Keratinocyte (primary cell): ENCODE measurements at regions not wholly inside any gene's neighbourhood (a gene's known extent, or its start where the extent isn't known, plus 50 kb on each side); places are given as distances from the start of the nearest gene placed in this dataset.

ENCODE experiments used
- DNase-seq: peaks from one replicate; pipeline ENCODE4 v3.0.0-alpha.2; 2011; ENCODE audit warnings: low read depth, missing footprints, low spot score
- FAIRE-seq: peaks from 2 replicates; lab custom pipeline; 2011; peaks lifted over from hg19 to GRCh38; lab: Jason Lieb, UNC
- H2AFZ ChIP-seq: 2 replicates; pipeline ENCODE4 v1.6.0; 2012; ENCODE audit warnings: low read length, control low read depth, inconsistent platforms; ENCODE audit not compliant: control insufficient read depth
- H3K27ac ChIP-seq: 2 replicates; pipeline ENCODE4 v1.5.1; 2011; ENCODE audit warnings: low read length; ENCODE audit not compliant: control insufficient read depth, insufficient read depth
- H3K27me3 ChIP-seq: 3 replicates; pipeline ENCODE4 v1.6.0; 2011; ENCODE audit warnings: low read length; ENCODE audit not compliant: control insufficient read depth, insufficient read depth; ENCODE audit errors: extremely low read depth
- H3K36me3 ChIP-seq, 2 experiments: 2 replicates in 1 of 2; 3 replicates in 1 of 2; pipeline ENCODE4 v1.5.1; 2011; ENCODE audit warnings: low read length in 2 of 2, mild to moderate bottlenecking in 1 of 2; ENCODE audit not compliant: control insufficient read depth in 2 of 2, insufficient read depth in 2 of 2; ENCODE audit errors: extremely low read depth in 1 of 2
- H3K4me1 ChIP-seq: 3 replicates; pipeline ENCODE4 v1.5.1; 2011; ENCODE audit warnings: low read length; ENCODE audit not compliant: control insufficient read depth, insufficient read depth; ENCODE audit errors: extremely low read depth
- H3K4me2 ChIP-seq: 3 replicates; pipeline ENCODE4 v1.6.0; 2011; ENCODE audit warnings: low read depth, low read length; ENCODE audit not compliant: control insufficient read depth, insufficient read depth; ENCODE audit errors: extremely low read depth
- H3K4me3 ChIP-seq, 3 experiments: fragments of 200-600 bp in 1 of 3; sonication (generic) in 1 of 3; 2 replicates in 2 of 3; 3 replicates in 1 of 3; pipeline ENCODE4 v1.5.1; 2011 to 2016; ENCODE audit warnings: low read length in 3 of 3, mild to moderate bottlenecking in 3 of 3, control low read depth in 2 of 3, inconsistent platforms in 1 of 3, low read depth in 1 of 3, mixed read lengths in 1 of 3, mixed run types in 1 of 3, moderate library complexity in 1 of 3; ENCODE audit not compliant: control insufficient read depth in 2 of 3, insufficient read depth in 2 of 3; ENCODE audit errors: extremely low read depth in 1 of 3
- H3K79me2 ChIP-seq: 2 replicates; pipeline ENCODE4 v1.6.0; 2012; ENCODE audit warnings: low read length; ENCODE audit not compliant: control insufficient read depth, insufficient read depth
- H3K9ac ChIP-seq: 3 replicates; pipeline ENCODE4 v1.6.0; 2011; ENCODE audit warnings: low read length; ENCODE audit not compliant: control insufficient read depth, insufficient read depth; ENCODE audit errors: extremely low read depth
- H3K9me1 ChIP-seq: 3 replicates; pipeline ENCODE4 v1.6.0; 2011; ENCODE audit warnings: low read length; ENCODE audit not compliant: control insufficient read depth, insufficient read depth; ENCODE audit errors: extremely low read depth
- H3K9me3 ChIP-seq: 2 replicates; pipeline ENCODE4 v1.5.1; 2012; ENCODE audit warnings: low read depth, low read length; ENCODE audit not compliant: control insufficient read depth
- H4K20me1 ChIP-seq: 3 replicates; pipeline ENCODE4 v1.6.0; 2011; ENCODE audit warnings: low read length; ENCODE audit not compliant: control insufficient read depth, insufficient read depth; ENCODE audit errors: extremely low read depth
- EZH2 ChIP-seq: IDR thresholded peaks from one replicate; pipeline ENCODE4 v1.6.1; 2012; ENCODE audit warnings: inconsistent platforms, mild to moderate bottlenecking, low read length, moderate library complexity
- dilution Hi-C: fragments of 300-500 bp; cut with MboI; formaldehyde crosslinking; loops from one replicate; pipeline ENCODE4 v1.7.0; 2020; ENCODE audit warnings: low sequenced_read_pairs; ENCODE audit not compliant: extremely low pct_ligation_motif_present
- TF ChIP-seq, protein P1 (sequence below), 3 experiments: IDR thresholded peaks in 1 of 3; conservative IDR thresholded peaks in 1 of 3; optimal IDR thresholded peaks in 1 of 3; 2 replicates in 2 of 3; 3 replicates in 1 of 3; pipeline versions ENCODE3 to v1.5.1; 2011; ENCODE audit warnings: low read length in 3 of 3, mild to moderate bottlenecking in 3 of 3, moderate library complexity in 2 of 3, control low read depth in 1 of 3, inconsistent platforms in 1 of 3; ENCODE audit not compliant: insufficient read depth in 2 of 3; ENCODE audit errors: extremely low read depth in 1 of 3

DNA sequence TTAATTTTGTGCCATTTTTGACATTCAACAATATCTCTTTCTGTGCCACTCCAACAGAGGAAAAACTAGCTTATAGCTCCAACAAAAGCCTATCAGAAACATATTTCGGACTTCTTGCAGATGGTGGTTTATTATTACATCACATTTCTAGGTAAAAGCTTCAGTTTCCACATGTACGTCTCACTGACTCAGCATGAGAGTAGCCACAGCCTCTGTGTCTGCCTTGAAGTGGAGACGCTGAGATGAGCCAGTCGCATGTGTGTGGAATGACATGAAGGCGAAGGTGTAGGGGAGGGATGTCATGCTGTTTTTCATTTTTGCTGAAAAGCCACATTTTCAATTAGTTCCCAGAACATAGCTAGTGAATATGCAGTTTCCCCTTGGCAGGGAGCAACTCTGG lies 598.6 kb downstream of the EFNB2 start:
- Histone ChIP-seq H3K9me1 (no peaks in the 10 kb centered on the region), H3K4me1 (no peaks in the 10 kb centered on the region), H3K36me3 (no peaks in the 10 kb centered on the region), H3K27ac (no peak overlapping the region), H3K9me3 (no peaks in the 10 kb centered on the region), H3K79me2 (no peaks in the 10 kb centered on the region), H3K4me2 (no peak overlapping the region), H3K9ac (no peak overlapping the region), H3K27me3 (no peaks in the 10 kb centered on the region), H2AFZ (no peak overlapping the region), H4K20me1 (no peaks in the 10 kb centered on the region), H3K4me3 (no peak overlapping the region)
- dilution Hi-C loops: no loop called here
- no peak for TF ChIP-seq EZH2
- DNase-seq: no peak
- no peak for FAIRE-seq

DNA sequence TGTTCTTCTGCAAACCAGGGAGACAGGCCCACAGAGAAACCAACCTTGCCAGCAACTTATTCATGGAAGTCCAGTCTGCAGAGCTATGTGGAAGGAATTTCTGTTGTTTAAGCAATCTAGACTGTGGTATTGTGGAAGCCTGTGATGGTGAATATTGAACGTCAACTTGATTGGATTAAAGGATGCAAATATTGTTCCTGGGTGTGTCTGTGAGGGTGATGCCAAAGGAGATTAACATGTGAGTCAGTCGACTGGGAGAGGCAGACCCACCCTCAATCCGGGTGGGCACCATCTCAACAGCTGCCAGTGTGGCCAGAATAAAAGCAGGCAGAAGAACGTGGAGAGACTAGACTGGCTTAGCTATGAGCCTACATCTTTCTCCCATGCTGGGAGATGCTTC lies 606.0 kb downstream of the EFNB2 start:
- FAIRE-seq: no peak
- Histone ChIP-seq H3K4me3 (no peak overlapping the region), H2AFZ (no peak overlapping the region), H3K36me3 (no peaks in the 10 kb centered on the region), H3K27ac (no peak overlapping the region), H3K4me1 (peaks cover 13% of the 10 kb centered on the region), H3K9me1 (no peaks in the 10 kb centered on the region), H4K20me1 (no peaks in the 10 kb centered on the region), H3K27me3 (no peaks in the 10 kb centered on the region), H3K4me2 (no peak overlapping the region), H3K79me2 (no peaks in the 10 kb centered on the region), H3K9me3 (no peaks in the 10 kb centered on the region), H3K9ac (no peak overlapping the region)
- no peak for DNase-seq
- dilution Hi-C loops: no loop called here
- TF ChIP-seq, protein P1, sequence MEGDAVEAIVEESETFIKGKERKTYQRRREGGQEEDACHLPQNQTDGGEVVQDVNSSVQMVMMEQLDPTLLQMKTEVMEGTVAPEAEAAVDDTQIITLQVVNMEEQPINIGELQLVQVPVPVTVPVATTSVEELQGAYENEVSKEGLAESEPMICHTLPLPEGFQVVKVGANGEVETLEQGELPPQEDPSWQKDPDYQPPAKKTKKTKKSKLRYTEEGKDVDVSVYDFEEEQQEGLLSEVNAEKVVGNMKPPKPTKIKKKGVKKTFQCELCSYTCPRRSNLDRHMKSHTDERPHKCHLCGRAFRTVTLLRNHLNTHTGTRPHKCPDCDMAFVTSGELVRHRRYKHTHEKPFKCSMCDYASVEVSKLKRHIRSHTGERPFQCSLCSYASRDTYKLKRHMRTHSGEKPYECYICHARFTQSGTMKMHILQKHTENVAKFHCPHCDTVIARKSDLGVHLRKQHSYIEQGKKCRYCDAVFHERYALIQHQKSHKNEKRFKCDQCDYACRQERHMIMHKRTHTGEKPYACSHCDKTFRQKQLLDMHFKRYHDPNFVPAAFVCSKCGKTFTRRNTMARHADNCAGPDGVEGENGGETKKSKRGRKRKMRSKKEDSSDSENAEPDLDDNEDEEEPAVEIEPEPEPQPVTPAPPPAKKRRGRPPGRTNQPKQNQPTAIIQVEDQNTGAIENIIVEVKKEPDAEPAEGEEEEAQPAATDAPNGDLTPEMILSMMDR (optimal IDR thresholded peaks at IDR 0.05 in 1 of 3, IDR thresholded peaks at IDR 0.05 in 1 of 3, conservative IDR thresholded peaks at IDR 0.05 in 1 of 3; ENCODE audit: extremely low read depth in 1 of 3, insufficient read depth in 2 of 3, low read length in 3 of 3): no peak
- TF ChIP-seq EZH2: no peak

DNA sequence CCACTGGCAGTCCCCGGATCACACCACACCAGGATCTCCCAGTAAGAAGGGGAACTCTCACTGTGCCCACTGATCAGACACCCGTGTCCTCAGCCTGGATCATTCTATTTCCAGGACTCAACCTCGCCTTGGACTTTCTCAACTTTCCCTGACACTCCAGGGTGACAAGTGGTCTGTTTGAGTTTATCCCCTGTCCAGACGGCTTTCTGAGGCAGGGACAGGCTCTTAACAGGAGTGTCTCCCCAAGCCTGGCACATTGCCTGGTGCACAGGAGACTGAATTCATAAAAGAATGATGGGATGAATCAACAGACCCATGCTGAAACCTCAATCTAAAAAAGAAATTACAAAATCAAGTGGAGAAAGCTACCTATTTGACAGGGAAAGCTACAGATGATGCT lies 606.6 kb downstream of the EFNB2 start:
- Histone ChIP-seq H3K4me1 (peaks cover 13% of the 10 kb centered on the region), H3K4me2 (no peak overlapping the region), H2AFZ (no peak overlapping the region), H3K9ac (no peak overlapping the region), H3K27ac (no peak overlapping the region), H3K9me3 (no peaks in the 10 kb centered on the region), H3K36me3 (no peaks in the 10 kb centered on the region), H3K9me1 (no peaks in the 10 kb centered on the region), H4K20me1 (no peaks in the 10 kb centered on the region), H3K27me3 (no peaks in the 10 kb centered on the region), H3K79me2 (no peaks in the 10 kb centered on the region), H3K4me3 (no peak overlapping the region)
- dilution Hi-C loops: no loop called here
- no peak for DNase-seq
- TF ChIP-seq, protein P1 (optimal IDR thresholded peaks at IDR 0.05 in 1 of 3, IDR thresholded peaks at IDR 0.05 in 1 of 3, conservative IDR thresholded peaks at IDR 0.05 in 1 of 3; ENCODE audit: extremely low read depth in 1 of 3, insufficient read depth in 2 of 3, low read length in 3 of 3): no peak
- FAIRE-seq: no peak
